ENCODE measurements at regions not wholly inside any gene's neighbourhood (a gene's known extent, or its start where the extent isn't known, plus 50 kb on each side); places are given as distances from the start of the nearest gene placed in this dataset.
"Not testable (repeated sequence)": the region's sequence is repeated elsewhere in the genome, so short reads cannot be mapped to it uniquely, and the experiment has no call there.

DNA sequence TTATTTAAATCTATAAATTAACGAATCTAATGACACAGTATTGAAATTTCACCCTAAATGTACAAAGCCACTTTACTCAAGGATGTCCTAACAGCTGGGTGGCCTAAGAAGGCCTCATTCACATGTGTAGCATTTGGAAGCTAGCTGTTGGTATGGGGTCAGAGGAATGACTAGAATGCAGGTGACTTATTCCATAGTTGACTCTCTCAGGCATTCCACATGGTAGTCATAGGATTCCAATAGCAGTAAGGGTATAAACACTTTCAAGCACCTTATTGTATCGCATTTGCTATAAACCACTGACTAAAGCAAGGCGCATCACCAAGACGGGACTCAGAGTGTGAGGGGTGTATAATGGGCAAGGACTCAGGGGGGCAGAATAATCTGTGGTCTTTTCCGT, 294.8 kb upstream of the EPHA3 start:
- DNase-seq: no peak

DNA sequence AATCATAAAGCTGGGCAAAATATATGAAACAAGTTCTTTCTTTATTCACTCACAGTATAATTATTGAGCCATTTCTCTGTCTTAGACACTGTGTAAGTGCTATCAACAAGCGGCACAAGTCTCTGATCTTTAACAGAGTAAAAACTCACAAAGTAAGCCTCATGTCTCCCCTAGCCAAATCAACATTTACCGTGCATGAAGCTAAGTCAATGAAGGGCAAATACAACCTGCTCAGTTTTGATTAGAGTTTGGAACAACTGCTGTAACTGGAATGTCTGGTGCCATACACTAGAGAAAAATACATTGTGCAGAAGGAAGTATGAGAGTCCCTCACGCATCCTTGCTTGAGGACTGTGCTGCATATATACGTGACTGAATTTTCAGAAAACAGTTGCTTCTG, 291.0 kb upstream of the EPHA3 start:
- DNase-seq: no peak

DNA sequence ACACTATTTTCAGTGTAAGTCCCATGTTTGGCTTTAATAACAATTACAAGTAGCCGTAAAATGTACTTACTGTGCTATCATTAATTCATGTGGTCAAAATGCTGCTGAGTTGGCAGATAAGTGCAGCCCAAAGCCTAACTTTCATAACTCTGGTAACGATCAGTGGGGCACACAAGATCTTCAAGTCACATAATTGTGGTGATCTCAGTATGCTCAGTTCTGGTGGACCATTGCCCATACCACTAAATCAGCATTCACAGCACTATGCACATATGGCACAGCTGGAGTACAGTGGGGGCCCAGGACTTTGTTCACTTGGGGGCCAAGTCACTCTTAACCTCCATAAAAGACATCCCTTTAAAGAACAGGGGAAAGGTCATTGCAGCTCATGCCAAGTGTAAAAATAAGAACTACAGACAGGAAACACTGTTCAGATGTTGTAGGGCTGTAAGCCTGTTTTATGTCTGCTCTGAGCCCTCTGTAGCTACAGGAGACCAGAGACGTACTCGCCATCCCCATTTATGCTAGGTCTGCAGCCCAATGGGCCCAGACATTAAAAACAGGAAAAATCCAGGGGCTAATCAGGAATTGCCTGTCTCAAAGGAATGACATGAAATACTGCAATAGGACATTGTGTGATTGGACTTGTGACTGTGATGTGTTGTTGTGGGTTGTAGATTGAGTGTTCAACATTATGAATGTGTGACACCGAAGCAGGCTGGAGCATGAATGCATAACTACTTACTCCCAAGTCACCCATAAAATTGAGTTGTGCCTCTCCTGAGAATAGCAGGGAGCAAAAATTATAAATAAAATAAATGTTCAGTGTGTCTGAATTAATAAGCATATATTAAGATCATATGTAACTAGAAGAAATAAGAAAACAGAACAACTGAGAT, 282.5 kb upstream of the EPHA3 start:
- no peak for DNase-seq

- DNase-seq: no peak
These were observed 279.0 kb upstream of the EPHA3 start for GRCh38 chr3:88828466-88828865.

DNA sequence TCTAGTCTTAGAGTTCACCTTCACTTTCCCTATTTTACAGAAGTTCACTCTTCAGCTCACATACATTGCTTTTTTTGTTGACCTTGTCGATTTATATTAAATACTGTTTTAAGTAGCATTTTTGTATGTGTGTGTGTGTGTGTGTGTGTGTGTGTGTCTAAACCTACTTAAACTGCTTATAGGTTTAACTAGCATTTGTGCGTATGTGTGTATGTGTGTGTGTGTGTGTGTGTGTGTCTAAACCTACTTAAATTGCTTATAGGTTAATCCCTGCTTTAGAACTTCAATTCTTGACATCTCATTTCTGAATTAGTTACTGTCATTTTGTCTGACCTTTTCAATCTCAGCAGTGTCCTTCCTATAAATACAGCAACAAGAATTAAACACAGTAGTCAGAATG, 254.8 kb upstream of the EPHA3 start:
- no peak for DNase-seq

GRCh38 chr3:88863196-88863595, 244.2 kb upstream of the EPHA3 start:
- no peak for DNase-seq

GRCh38 chr3:88876724-88877123, 230.7 kb upstream of the EPHA3 start:
- DNase-seq: no peak

- DNase-seq: no peak
These were observed 227.5 kb upstream of the EPHA3 start for GRCh38 chr3:88879905-88880304.

GRCh38 chr3:88882121-88882520, 225.3 kb upstream of the EPHA3 start:
- no peak for DNase-seq

DNA sequence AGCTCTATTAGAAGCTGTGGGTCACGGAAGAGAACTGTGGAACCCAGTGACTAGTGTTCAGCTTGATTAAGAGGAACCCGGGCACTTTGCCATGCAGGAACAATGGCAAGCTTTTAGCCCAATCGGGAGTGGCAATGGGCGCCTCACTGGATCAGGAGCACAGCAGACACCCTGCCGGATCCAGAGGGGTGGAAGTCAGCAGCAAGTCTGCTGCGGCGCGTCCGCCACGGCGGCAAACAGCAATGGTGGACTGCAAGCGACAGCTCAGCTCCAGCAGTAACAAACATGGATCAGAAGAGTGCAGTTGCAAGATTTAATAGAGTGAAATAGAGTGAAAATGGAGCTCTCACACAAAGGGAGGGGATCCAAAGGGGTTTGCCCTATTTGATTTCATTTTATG, 220.8 kb upstream of the EPHA3 start:
- DNase-seq: not testable (repeated sequence)

DNA sequence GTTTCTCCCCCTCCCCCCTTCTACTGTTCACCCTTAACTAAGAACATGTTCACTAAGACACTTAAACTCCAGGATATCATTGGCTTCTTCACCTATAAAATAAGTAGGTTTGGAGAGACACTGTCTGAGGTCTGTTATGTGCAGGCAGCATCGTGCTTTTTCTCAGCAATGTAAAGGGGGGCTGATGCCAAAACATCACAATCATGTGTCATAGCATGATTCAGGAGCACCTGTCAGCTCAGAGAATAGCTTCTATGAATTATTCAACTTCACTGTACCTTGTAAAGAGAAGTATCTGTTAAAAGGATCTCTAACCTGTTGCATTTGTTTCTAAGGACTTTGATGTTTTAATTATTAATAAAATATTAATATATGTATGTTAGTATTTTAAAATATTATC, 211.4 kb upstream of the EPHA3 start:
- DNase-seq: no peak

GRCh38 chr3:88912294-88912877, 195.0 kb upstream of the EPHA3 start:
- DNase-seq: no peak

DNA sequence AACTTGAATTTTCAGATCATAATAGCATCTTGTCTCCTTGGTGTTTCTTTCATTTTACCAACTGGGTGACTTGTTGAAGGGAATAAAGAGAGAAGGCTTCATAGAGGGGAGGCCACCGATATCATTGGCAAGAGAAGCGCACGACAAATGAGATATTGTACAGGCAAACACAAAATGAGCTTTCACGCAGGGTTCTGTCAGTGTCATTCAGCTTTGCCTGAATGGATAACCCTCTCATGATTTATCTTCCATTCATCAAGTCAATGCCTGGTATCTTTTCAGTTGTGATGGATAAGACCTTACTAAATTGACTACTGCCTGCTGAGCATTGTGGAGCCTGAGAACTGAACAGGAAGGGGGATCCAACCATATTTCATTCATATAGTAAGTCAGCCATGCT, 188.6 kb upstream of the EPHA3 start:
- no peak for DNase-seq

DNA sequence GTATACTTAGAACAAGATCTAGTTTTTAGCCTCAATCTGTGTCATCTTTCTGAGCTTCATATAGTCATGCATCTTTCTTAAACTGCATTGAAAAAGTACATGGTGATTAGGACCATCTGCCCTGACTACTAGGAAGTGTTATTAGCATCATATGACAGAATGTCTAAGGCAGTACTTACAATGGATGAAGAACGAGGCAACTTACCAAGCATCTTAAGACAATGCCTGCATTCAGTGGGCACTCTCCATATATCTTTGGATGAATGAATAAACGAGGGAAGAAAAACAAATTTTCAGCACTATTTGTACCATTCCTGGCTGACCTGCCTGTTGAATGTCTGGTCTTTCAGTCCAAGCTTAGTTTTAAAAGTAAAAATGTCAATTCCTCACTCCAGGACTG, 185.4 kb upstream of the EPHA3 start:
- no peak for DNase-seq

DNA sequence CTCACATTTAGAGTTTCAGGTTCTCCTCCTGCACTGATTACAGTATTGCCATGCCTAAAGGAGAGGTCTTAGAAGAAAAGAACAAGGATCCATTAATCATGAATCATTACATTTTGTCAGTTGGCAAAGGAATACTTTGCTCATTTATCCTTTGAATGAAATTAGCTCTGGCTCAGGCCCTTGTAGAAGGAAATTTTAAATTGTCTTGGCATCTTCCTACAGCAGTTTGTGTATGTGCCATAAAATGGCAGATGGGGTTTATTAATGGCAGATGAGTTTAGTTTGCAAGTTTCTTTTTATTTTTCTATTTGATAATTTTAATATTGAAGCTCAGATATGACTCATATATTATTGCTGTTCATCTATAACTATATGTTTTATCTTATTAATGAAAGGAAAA, 181.2 kb upstream of the EPHA3 start:
- DNase-seq: no peak

GRCh38 chr3:88930611-88931010, 176.8 kb upstream of the EPHA3 start:
- DNase-seq: no peak

GRCh38 chr3:88936831-88937230, 170.6 kb upstream of the EPHA3 start:
- no peak for DNase-seq

DNA sequence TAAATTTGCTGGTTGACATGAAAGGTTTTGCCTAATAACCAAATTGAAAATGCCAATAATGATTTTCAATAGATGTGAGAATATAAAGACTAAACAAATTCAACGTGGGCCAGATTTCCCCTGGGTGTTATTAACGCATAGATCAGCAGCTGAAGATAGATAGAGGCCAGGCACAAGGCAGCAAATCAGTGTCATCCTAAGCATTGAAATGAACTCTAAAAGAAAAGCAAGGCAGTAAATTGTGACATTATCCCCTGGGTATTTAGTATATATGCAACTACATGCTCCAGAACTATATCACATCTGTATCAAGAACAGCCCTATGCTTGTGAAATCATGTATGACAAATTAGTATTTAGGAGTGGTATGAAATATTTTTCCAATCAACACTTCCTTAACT, 167.1 kb upstream of the EPHA3 start:
- DNase-seq: no peak

DNA sequence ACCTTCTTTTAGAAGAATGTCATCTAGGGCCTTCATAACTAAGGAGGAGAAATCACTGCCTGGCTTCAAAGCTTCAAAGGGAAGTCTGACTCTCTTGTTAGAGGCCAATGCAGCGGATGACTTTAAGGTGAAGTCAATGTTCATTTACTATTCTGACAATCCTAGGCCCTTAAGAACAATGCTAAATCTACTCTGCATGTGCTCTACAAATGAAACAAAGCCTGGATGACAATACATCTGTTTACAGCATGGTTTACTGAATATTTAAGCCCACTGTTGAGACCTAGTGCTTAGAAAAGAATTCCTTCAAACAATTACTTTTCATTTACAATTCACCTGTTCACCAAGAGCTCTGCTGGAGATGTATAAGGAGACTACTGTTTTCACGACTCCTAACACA, 160.4 kb upstream of the EPHA3 start:
- DNase-seq: no peak

GRCh38 chr3:88954853-88955252, 152.6 kb upstream of the EPHA3 start:
- DNase-seq: no peak

- DNase-seq: no peak
These were observed 152.1 kb upstream of the EPHA3 start for GRCh38 chr3:88955274-88955673.

GRCh38 chr3:88957711-88958439, 149.5 kb upstream of the EPHA3 start:
- DNase-seq: no peak

DNA sequence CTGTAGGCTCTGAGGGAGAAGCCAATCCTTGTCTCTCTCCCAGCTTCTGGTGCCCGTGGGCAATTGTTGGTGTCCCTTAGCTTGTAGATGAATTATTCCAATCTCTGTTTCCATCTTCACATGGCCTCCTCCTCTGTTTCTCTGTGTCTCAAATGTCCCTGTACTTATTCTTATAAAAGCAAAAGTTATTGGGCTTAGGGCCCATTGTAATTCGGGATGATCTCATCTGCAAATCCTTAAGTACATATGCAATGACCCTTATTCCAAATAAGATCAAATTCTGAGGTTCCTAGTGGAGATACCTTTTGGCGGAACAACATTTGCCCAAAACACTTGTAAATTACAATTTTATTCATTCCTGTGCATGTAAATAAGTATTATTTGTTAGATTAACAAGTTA, 147.4 kb upstream of the EPHA3 start:
- no peak for DNase-seq

DNA sequence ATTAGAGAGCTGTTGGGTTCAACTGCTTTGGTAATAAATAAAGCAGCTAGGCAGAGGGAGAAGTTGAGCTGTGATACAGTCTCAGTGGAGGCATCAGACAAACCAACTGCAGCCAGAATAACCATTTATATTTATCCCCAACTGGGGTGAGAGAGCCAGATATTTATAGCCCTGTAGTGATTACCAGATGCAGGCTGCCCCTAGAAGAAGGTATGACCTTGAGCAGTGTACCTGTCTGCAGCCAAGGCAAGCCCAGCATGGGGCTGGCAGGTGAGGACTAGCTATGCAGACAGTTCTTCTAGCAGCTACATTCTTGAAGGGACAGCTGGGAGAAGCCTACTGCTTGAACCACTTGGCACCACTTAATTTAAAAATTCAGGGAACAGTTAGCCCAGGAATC, 144.4 kb upstream of the EPHA3 start:
- no peak for DNase-seq

Measured in hematopoietic multipotent progenitor cell treated with erythropoietin and hydrocortisone succinate and interleukin-3 and kit ligand, for 8 days (in vitro differentiated cells).